ENCODE measurements at regions not wholly inside any gene's neighbourhood (a gene's known extent, or its start where the extent isn't known, plus 50 kb on each side); places are given as distances from the start of the nearest gene placed in this dataset.
"Not testable (repeated sequence)": the region's sequence is repeated elsewhere in the genome, so short reads cannot be mapped to it uniquely, and the experiment has no call there.

GRCh38 chr1:172832006-172832725 lies 173.3 kb downstream of the FASLG start:
- no peak overlapping the region for H3K27ac ChIP-seq
- DNase-seq (ENCODE audit: low read depth, low spot score): no peak

DNA sequence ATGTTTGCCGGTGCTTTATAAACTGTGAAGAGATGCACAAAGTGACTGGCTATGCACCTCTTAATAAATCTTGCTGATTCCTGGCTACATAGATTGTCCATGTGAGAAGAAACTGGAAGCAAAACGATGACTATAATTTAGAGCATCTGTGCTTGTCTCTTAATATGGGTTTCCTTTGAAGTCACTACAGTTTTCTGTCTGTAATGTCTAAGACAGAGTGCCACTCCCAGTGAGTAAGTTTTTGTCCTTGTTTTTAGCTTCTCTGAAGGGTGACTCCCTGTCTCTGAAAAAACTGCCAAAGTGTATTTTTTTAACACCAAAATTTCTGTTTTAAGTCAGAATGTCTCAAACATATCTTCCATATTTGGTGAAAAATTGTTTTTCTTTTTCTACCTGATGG lies 175.1 kb downstream of the FASLG start:
- H3K27ac ChIP-seq: no peak overlapping the region
- DNase-seq (ENCODE audit: low read depth, low spot score): no peak

DNA sequence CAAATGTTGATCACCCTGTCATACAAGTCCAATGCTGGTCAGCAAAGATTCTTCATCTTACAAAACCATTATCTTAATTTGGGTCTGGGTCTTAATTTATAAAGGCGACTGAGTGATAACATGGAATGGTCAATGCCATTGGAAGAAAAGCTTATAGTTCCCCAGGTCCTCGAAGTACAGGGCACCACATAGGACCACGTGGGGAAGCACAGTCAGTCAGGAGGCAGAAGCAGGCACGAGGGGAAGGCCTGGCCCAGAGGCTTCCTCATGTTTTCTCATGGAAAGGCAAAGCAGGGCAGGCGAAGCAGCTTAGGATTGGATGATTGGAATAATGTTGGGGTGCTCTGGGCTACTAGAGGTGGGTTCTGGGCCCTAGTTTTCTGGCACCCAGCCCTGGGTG lies 175.7 kb downstream of the FASLG start:
- DNase-seq (ENCODE audit: low read depth, low spot score): no peak
- no peak overlapping the region for H3K27ac ChIP-seq

DNA sequence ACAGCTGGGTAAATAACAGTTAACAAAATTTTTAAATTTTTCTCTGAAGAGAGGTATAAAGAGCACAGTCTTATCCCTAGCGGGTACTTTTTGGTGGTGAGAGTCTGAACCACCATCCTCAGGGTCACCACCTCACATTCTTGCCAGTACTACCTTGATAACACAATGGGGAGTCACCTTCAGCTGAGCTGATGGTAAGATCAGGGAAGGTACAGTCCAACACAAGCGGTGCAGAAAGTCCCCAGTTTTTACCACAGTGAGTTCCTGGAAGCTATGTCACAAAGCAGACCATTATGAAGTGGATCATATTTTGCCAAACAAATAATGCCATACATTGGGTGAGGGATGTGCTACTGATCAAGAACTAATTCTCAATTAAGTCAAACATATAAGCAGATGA lies 176.9 kb downstream of the FASLG start:
- H3K27ac ChIP-seq: no peak overlapping the region

GRCh38 chr1:172837816-172838679 lies 179.1 kb downstream of the FASLG start:
- peak overlapping the region; percentile 78 for H3K27ac ChIP-seq
- DNase-seq (ENCODE audit: low read depth, low spot score): peak; percentile 91

More for the DNA sequence above, 176.9 kb downstream of the FASLG start:
- DNase-seq (ENCODE audit: low read depth, low spot score): no peak

- DNase-seq (ENCODE audit: low read depth, low spot score): no peak
- H3K27ac ChIP-seq: peak overlapping the region; percentile 78
Observed at GRCh38 chr1:172838680-172839313, 179.9 kb downstream of the FASLG start.

DNA sequence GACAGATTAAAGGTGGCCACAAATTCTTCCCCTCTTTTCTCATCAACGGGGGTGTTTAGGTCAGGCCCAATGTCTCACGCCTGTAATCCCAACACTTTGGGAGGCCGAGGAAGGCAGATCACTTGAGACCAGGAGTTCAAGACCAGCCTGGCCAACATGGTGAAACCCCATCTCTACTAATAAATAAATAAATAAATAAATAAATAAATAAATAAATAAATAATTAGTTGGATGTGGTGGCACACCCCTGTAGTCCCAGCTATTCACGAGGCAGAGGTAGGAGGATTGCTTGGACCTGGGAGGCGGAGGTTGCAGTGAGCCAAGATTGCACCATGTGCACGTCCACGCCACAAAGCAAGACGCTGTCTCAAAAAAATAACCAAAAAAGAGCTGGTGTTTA lies 180.7 kb downstream of the FASLG start:
- not testable (repeated sequence) for H3K27ac ChIP-seq; DNase-seq (ENCODE audit: low read depth, low spot score)

- DNase-seq (ENCODE audit: low read depth, low spot score): no peak
- no peak overlapping the region for H3K27ac ChIP-seq
Observed at GRCh38 chr1:172843444-172843843, 184.5 kb downstream of the FASLG start.

DNA sequence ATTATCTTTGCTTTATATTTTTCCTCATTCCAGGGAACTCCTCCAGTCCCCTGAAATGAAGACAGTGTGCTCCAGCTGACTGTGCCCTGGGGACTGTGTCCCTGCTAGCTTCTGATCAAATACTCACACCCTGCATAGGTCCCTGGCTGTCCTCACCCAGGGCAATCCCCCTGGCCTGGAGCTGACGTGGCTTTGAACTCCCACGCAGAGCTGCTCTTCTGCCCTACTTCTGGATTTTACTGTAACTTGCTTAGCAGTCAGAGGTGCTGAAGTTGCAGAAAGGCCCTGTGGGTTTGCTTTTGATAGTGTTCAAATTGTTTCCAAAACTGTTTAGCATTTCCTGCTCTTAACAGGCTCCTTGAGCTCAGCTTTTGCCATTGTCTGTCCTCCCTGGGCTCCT lies 186.5 kb downstream of the FASLG start:
- H3K27ac ChIP-seq: no peak overlapping the region

DNA sequence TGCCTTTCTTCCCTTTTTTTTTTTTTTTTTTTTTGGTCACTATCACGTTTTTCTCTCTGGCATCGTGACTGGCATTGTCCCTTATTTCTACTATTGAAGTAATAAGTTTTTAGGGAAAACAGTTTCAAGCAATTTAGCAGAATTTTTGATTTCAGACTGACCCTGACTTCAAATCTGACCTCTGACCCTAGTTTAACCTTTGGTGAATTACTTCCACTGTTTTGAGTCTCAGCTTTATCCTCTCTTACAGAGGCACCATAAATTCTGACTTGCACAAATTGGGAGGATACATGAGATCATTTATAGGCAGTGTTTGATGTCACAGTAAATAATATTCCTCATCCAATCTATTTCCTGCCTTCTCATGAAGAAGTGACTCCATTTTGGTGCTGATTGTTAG lies 187.0 kb downstream of the FASLG start:
- no peak overlapping the region for H3K27ac ChIP-seq
- no peak for DNase-seq (ENCODE audit: low read depth, low spot score)

More for the DNA sequence above, 186.5 kb downstream of the FASLG start:
- DNase-seq (ENCODE audit: low read depth, low spot score): no peak

- not testable (repeated sequence) for DNase-seq (ENCODE audit: low read depth, low spot score); H3K27ac ChIP-seq
Observed at GRCh38 chr1:172847814-172848213, 188.9 kb downstream of the FASLG start.

DNA sequence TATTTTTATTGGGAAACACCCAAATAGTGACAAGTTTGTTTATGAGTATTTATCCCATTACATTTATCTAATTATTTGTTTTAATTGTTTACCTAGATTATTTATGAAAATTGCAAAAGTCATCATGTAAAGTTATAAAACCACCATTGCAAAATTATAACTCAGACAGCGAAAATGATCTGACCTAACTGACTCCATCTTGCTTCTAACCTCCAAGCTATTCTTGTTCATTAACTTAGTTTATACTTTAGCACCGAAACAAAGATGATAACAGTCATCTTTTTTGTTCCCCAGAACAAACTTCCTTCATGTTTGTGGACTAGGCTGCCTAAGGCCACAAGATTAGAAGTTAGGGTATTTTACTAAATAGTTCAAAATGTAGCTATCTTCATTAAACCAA lies 190.8 kb downstream of the FASLG start:
- no peak overlapping the region for H3K27ac ChIP-seq
- no peak for DNase-seq (ENCODE audit: low read depth, low spot score)

DNA sequence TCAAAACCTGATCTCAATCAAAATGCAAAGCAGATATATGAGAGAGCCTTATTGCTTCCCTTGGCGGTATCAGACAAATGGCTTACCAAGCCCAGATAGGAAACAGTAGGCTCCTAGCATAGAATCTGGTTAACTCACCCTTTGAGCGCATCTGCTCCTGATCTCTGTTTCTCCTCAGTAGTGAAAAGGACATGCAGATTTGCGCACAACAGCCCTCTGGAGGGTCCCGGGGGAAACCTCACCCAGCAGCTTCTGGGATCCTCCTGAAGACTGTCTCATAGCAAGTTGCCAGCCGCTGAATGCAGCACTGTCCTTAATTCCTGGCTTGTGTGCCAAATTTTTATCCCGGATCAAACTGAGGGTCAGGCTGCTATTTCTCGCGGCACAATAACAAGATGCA lies 192.2 kb downstream of the FASLG start:
- DNase-seq (ENCODE audit: low read depth, low spot score): no peak
- no peak overlapping the region for H3K27ac ChIP-seq

- DNase-seq (ENCODE audit: low read depth, low spot score): no peak
- H3K27ac ChIP-seq: no peak overlapping the region
Observed at GRCh38 chr1:172851856-172852255, 193.0 kb downstream of the FASLG start.

DNA sequence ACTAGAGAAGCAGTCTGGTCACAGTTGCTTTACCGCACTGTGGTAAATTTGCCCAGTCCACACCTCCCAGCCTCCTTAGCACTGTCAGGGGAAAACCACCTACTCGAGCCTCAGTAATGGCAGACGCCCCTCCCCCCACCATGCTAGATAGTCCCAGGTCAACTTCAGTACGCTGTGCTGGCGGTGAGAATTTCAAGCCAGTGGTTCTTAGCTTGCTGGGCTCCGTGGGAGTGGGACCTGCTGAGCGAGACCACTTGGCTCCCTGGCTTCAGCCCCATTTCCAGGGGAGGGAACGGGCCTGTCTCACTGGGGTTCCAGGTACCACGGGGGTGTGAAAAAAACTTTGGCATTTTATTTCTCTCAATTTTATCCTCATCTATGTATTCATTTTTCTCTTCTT lies 194.8 kb downstream of the TNFSF18 start:
- DNase-seq (ENCODE audit: low read depth, low spot score): not testable (repeated sequence)

GRCh38 chr1:172863031-172863430 lies 187.7 kb downstream of the TNFSF18 start:
- no peak overlapping the region for H3K27ac ChIP-seq
- DNase-seq (ENCODE audit: low read depth, low spot score): no peak

More for the DNA sequence above, 194.8 kb downstream of the TNFSF18 start:
- H3K27ac ChIP-seq: not testable (repeated sequence)

- DNase-seq (ENCODE audit: low read depth, low spot score): no peak
Observed at GRCh38 chr1:172867216-172867818, 183.4 kb downstream of the TNFSF18 start.

DNA sequence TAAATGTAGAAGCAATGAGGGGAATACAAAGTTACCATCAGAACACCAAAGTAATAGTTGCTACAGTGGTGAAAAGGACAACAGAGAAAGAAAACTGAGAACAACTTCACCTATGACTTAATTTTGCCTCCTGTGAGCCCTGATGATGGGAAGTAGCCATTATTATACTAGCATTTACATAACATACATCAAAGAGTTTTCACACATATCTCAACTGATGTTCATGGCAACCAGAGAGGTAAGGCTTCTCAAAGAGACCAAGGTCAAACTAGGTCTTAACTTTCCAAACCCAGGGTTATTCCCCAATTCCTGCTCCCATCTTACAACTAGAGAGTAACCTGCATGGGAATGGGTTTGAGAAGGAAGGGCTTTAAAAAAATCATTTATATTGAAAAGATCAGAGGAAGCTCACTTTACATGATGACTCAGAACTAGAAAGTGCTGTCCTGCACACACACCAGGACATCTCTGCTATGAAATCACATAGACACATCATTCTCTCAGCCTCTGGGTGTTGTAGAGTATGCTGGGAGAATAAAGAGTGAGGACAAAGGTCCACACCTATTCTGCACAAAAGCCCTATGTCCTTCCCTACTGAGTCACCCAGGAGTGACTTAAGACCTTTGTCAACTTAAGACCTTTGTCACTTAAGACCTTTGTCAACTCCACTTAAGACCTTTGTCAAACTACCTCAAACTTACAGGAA lies 179.7 kb downstream of the TNFSF18 start:
- peak; percentile 49 for DNase-seq (ENCODE audit: low read depth, low spot score)
- peak overlapping the region; percentile 31 for H3K27ac ChIP-seq

More at GRCh38 chr1:172867216-172867818, 183.4 kb downstream of the TNFSF18 start:
- H3K27ac ChIP-seq: no peak overlapping the region

DNA sequence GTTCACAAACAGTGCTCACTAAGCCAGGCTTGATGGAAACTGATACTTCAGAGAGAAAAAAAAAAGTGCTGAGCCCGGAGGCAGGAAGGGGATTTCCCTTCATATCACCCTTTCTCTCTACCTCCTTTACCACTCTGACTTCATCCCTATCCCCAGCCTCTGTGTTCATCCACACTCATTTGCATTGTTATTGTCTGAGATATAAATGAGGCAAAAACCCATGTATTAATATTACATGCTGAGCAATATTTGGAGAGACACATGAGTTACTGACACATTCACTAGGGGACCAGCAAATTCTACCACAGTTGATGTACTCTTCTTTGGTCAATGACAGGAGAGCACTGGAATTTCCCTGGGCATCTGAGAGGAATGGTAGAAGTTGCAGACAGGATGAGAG lies 175.8 kb downstream of the TNFSF18 start:
- DNase-seq (ENCODE audit: low read depth, low spot score): no peak

DNA sequence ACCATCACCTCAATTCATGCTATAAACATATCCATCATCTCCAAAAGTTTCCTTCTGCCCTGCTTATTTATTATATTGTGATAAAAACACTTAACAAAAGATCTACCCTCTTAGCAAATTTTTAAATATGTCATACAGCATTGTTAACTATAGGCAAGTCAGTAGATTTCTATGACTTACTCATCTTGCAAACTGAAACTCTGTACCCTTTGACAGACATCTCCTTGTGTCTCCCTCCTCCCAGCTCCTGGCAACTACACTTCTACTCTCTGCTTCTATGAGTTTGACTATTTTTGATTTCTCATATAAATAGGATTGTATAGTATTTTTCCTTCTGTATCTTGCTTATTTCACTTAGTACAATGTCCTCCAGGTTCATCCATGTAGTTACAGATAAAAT lies 174.8 kb downstream of the TNFSF18 start:
- no peak for DNase-seq (ENCODE audit: low read depth, low spot score)
- no peak overlapping the region for H3K27ac ChIP-seq

More for the DNA sequence above, 175.8 kb downstream of the TNFSF18 start:
- no peak overlapping the region for H3K27ac ChIP-seq

Data from epithelial cell of prostate (primary cell).